Thymus (tissue), 11 donors: ENCODE measurements at regions not wholly inside any gene's neighbourhood (a gene's known extent, or its start where the extent isn't known, plus 50 kb on each side); places are given as distances from the start of the nearest gene placed in this dataset.

Experiments used
- DNase-seq, 9 donors: peaks; one replicate each; pipeline ENCODE4 v3.0.0-alpha.2; 2013; ENCODE audit warnings: low spot score in 9 of 9, low read depth in 6 of 9, missing footprints in 1 of 9
- H3K27ac ChIP-seq, 2 donors: one replicate each; pipeline ENCODE4 v1.5.1; 2013; ENCODE audit warnings: control low read depth in 1 of 2, low read depth in 1 of 2, low read length in 1 of 2, mild to moderate bottlenecking in 1 of 2, moderate library complexity in 1 of 2
- H3K27me3 ChIP-seq, 2 donors: one replicate each; pipeline ENCODE4 v1.5.1; 2013; ENCODE audit warnings: low read length in 1 of 2; ENCODE audit not compliant: control insufficient read depth in 2 of 2, insufficient read depth in 1 of 2
- H3K36me3 ChIP-seq, 2 donors: one replicate each; pipeline ENCODE4 v1.5.1; 2013; ENCODE audit warnings: low read length in 1 of 2, mild to moderate bottlenecking in 1 of 2, moderate library complexity in 1 of 2; ENCODE audit not compliant: control insufficient read depth in 2 of 2, insufficient read depth in 2 of 2
- H3K4me1 ChIP-seq, 2 donors: one replicate each; pipeline ENCODE4 v1.5.1; 2013; ENCODE audit warnings: low read length in 2 of 2; ENCODE audit not compliant: control insufficient read depth in 2 of 2, insufficient read depth in 2 of 2
- H3K4me3 ChIP-seq, 2 donors: one replicate each; pipeline ENCODE4 v1.5.1; 2013; ENCODE audit warnings: low read length in 2 of 2, control low read depth in 1 of 2, mild to moderate bottlenecking in 1 of 2
- H3K9me3 ChIP-seq, 2 donors: one replicate each; pipeline ENCODE4 v1.5.1; 2013; ENCODE audit warnings: low read length in 1 of 2, mild to moderate bottlenecking in 1 of 2; ENCODE audit not compliant: control insufficient read depth in 2 of 2, insufficient read depth in 1 of 2
- WGBS: extraction: QIAGEN DNeasy Blood & Tissue Kit; methylation state at CpG from one replicate; pipeline ENCODE4 v1.1.7; 2013; 5-methylcytosine and 5-hydroxymethylcytosine counted together
- donor health status: healthy.

DNA sequence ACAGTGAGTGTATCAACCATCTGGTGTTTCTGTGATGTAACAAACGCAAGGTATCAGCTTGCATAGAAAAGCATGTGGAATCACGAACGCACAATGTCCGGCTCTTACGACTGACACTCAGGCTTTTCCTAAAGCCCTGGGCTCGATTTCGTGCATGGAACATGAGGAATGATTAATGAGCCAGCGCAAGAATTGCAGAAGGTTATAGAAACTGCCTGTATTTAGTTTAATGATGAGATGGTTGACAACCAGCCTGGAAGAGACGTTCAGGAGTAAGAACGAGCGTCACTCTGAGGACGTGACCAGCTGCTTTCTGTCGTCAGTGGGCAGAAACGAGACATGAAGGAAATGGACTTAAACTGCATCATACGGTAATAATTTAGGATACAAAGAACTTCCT lies 497.6 kb downstream of the IRX1 start:
- DNase-seq = no peak
- no peak overlapping the region for H3K4me3 ChIP-seq
- H3K36me3 ChIP-seq = no peaks in the 10 kb centered on the region
- no peak overlapping the region for H3K27ac ChIP-seq
- peaks cover 0 to 2% of the 10 kb centered on the region in 2 donors for H3K9me3 ChIP-seq
- no peaks in the 10 kb centered on the region for H3K27me3 ChIP-seq
- WGBS = 94% methylated on average over 15 of the region's 15 CpGs
- peaks cover 15 to 33% of the 10 kb centered on the region in 2 donors for H3K4me1 ChIP-seq

DNA sequence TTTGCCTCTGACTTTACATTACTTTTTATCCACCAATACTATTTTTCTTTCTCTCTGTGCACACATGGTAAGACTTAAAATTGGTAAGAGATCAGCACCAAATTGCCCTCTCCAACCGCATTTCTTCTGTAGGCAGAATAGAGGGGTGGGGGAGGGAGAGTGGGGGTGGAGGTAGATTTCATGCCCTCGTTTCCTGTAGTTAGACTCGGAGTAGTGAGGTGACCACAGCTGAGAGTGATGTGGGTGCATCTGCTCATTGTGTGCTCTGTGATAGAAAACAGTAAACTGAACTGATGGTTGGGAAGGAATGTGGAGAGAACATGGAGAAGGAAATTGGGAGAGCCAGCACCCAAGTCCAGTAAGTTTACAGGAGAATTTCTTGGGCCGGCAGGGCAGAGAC lies 498.3 kb downstream of the IRX1 start:
- peaks cover 15 to 37% of the 10 kb centered on the region in 2 donors for H3K4me1 ChIP-seq
- WGBS = 39% methylated on average over 4 of the region's 4 CpGs
- no peaks in the 10 kb centered on the region for H3K27me3 ChIP-seq
- no peaks in the 10 kb centered on the region for H3K36me3 ChIP-seq
- peaks cover 0 to 2% of the 10 kb centered on the region in 2 donors for H3K9me3 ChIP-seq
- H3K27ac ChIP-seq = peak overlapping the region in 1 of 2 donors; percentile 69
- peak overlapping the region in 1 of 2 donors; percentile 3 for H3K4me3 ChIP-seq
- DNase-seq = peak; percentile 27 to 75 (median 45)

DNA sequence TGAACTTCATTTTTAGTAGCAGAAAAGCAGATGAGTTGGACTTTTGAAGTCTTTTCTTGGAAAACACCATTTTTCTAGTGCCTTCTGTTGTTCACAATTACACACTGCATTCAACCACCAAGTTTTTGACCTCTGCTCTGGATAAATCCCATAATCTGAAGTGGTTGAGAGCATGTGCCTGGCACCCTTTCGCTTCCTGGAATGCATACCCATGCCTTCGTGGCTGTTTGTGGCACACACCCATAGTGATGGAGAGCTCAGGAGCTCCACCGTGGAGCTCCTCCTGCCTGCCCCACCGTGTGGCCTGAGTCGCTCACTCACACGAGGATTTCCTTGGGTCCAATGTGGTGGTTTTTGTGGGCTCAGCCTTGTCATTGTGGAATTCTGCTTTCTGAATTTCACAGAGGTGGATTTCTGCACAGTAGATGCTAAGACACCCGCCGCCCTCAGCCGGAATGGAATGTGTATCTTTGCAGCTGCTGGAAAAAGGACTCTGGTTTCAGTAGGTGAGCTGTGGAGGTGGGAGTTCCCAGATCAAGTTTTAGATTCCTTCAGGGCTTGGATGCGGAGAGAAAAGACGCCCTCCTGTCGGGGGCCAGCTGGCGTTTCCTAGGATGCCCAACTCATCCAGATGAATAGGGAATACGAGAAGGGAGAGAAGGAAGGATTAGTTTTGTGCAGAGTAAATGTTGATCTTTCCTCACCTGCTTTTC lies 500.4 kb downstream of the IRX1 start:
- H3K27me3 ChIP-seq = no peaks in the 10 kb centered on the region
- no peak overlapping the region for H3K4me3 ChIP-seq
- H3K9me3 ChIP-seq = peaks cover 0 to 2% of the 10 kb centered on the region in 2 donors
- 81% methylated on average over 14 of the region's 14 CpGs for WGBS
- H3K27ac ChIP-seq = no peak overlapping the region
- no peak for DNase-seq
- H3K4me1 ChIP-seq = peaks cover 15 to 47% of the 10 kb centered on the region in 2 donors
- H3K36me3 ChIP-seq = no peaks in the 10 kb centered on the region

DNA sequence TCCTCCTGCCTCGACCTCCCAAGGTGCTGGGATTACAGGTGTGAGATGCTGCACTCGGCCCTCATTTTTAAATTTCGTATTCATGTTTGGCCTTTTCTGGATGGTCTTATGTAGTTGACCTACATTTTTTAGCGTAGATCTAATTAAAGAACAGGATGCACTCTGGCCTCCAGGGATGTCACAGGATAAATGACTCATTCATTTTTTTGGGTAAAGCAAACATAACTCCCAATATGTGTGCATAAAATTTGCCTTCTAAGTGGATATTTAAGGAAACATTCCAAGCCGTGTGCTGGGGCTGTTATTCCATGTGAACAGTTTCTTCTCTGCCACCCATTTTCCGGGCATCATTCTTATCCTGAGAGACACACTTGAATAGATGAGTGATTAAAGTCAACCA lies 501.6 kb downstream of the IRX1 start:
- peaks cover 15 to 47% of the 10 kb centered on the region in 2 donors for H3K4me1 ChIP-seq
- H3K9me3 ChIP-seq = peaks cover 0 to 2% of the 10 kb centered on the region in 2 donors
- H3K27me3 ChIP-seq = no peaks in the 10 kb centered on the region
- H3K4me3 ChIP-seq = no peak overlapping the region
- WGBS = 92% methylated on average over 6 of the region's 6 CpGs
- no peak overlapping the region for H3K27ac ChIP-seq
- no peak for DNase-seq
- no peaks in the 10 kb centered on the region for H3K36me3 ChIP-seq

DNA sequence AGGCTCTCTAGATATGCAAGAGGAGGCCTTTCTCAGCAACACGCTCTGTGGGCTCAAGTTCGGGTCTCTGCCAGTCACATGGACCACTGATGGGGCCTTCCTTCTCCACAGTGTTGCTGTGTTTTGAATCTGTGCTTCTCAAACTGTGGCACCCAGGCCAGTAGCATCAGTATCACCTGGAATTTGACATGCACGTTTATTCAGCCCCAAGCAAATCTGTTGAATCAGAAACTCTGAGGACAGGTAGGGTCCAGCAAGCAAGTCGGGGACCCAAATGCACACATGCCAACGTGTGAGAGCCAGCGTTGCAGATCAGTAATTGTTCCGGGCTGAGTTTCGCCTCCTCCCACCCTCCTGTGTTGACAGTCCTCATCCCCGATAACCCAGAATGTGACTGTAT lies 502.6 kb downstream of the IRX1 start:
- no peak for DNase-seq
- Histone ChIP-seq H3K36me3 (no peaks in the 10 kb centered on the region), H3K27me3 (no peaks in the 10 kb centered on the region), H3K4me1 (peaks cover 14 to 46% of the 10 kb centered on the region in 2 donors), H3K27ac (no peak overlapping the region), H3K9me3 (peaks cover 0 to 2% of the 10 kb centered on the region in 2 donors), H3K4me3 (no peak overlapping the region)
- WGBS = 93% methylated on average over 9 of the region's 9 CpGs

DNA sequence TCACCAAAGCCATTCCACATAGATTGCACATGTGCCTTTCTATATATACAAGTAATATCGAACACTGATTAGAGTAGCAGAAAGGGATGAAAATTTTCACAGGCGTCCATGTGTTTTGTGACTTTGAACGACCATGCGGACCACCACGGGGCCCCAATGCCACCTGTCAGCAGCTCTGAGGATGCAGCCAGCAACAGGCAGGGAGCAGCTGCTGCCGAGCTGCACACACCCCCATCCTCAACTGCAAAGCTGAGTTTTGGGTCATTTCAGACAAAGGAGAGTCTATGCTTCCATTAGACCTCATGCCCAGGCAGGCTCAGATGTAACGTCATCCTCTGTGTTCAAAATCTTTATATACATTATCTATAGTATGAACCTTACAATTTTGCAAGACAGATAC lies 503.8 kb downstream of the IRX1 start:
- no peaks in the 10 kb centered on the region for H3K36me3 ChIP-seq
- H3K9me3 ChIP-seq = peaks cover 0 to 2% of the 10 kb centered on the region in 2 donors
- H3K4me1 ChIP-seq = peaks cover 5 to 34% of the 10 kb centered on the region in 2 donors
- H3K27me3 ChIP-seq = no peaks in the 10 kb centered on the region
- peak in 4 of 9 donors; percentile 18 to 49 (median 38) for DNase-seq
- peak overlapping the region in 1 of 2 donors; percentile 43 for H3K27ac ChIP-seq
- WGBS = 75% methylated on average over 7 of the region's 7 CpGs
- no peak overlapping the region for H3K4me3 ChIP-seq

DNA sequence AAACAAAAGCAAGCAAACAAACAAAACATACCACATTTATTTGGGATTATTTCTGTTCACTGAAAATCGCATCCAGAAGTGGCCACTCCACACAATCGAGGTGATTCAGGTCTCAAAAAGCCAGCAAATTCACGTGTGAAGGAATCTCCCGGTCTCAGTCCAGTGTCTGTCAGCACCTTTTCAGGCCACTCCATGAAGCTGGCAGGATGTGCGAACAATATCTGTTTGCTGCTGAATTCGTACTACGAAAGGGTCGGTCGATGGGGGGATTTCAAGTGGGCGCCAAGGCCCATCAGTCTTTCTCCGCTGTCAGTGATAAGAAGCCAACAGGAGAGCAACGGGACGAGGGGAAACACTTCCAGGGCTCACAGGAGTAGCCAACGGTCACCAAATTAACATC lies 505.1 kb downstream of the IRX1 start:
- Histone ChIP-seq H3K4me1 (peaks cover 5 to 35% of the 10 kb centered on the region in 2 donors), H3K27me3 (no peaks in the 10 kb centered on the region), H3K4me3 (no peak overlapping the region), H3K9me3 (no peaks in the 10 kb centered on the region), H3K27ac (no peak overlapping the region), H3K36me3 (no peaks in the 10 kb centered on the region)
- 84% methylated on average over 14 of the region's 14 CpGs for WGBS
- no peak for DNase-seq

DNA sequence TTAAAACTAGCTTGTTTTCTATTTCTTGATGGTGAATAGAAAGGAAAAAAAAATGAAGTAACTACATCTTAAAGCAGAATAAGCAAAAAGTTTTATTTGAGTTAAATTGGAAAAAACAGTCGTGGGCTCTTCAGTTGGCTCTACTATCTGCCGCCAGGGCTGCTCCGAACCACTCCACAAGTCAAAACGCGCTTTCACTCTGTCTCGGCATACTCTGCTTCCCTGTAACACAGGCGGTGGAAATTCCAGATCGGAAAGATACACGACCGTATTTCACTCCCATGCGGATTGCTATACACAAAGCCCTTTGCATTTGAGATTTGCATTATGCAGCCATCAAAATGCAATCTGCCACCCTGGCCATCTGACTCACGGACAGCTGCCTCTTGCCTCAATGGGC lies 505.6 kb downstream of the IRX1 start:
- H3K36me3 ChIP-seq = no peaks in the 10 kb centered on the region
- peaks cover 5 to 31% of the 10 kb centered on the region in 2 donors for H3K4me1 ChIP-seq
- no peaks in the 10 kb centered on the region for H3K27me3 ChIP-seq
- H3K4me3 ChIP-seq = no peak overlapping the region
- DNase-seq = no peak
- H3K9me3 ChIP-seq = no peaks in the 10 kb centered on the region
- 87% methylated on average over 12 of the region's 12 CpGs for WGBS
- no peak overlapping the region for H3K27ac ChIP-seq

DNA sequence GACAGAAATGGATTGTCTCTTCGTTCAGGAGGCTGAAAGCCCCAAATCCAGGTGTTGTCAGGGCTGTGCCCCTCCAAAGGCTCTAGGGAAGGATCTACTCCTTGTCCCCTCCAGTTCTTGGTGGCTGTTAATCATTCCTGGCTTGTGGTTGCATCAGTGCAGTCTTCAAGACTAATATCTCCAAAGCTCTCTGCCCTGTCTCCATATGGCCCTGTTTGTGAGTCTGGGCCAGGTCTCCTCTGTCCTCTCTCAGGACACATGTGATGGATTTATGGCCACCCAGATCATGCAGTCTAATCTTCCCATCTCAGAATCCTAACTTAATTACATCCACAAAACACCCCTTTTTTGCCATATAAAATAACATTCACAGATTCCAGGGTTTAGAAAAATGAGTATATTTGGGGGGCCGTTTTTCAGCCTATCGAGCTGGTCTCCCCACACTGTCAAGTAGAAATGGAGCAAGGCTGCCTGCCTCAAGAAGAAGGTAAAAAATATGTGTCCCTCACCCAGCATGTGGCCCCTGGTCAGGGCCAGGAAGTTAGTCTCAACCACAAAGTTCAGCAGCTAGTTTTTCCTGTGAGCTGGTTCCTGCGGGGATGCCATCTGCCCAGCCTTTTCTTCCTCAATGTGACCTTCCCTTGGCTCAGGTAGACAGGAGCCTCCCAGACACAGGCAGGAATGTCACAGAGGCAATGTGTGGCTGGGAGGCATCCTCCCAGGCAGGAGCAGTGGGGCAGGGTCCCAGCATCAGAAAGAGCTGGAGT lies 509.4 kb downstream of the IRX1 start:
- H3K4me1 ChIP-seq = peaks cover 5 to 14% of the 10 kb centered on the region in 2 donors

More for the DNA sequence above, 509.4 kb downstream of the IRX1 start:
- no peaks in the 10 kb centered on the region for H3K9me3 ChIP-seq
- DNase-seq = no peak
- no peak overlapping the region for H3K4me3 ChIP-seq
- H3K27me3 ChIP-seq = no peaks in the 10 kb centered on the region
- no peaks in the 10 kb centered on the region for H3K36me3 ChIP-seq
- H3K27ac ChIP-seq = no peak overlapping the region
- 73% methylated on average over 4 of the region's 4 CpGs for WGBS
